WTC11 (cell line): ENCODE measurements at regions not wholly inside any gene's neighbourhood (a gene's known extent, or its start where the extent isn't known, plus 50 kb on each side); places are given as distances from the start of the nearest gene placed in this dataset.

ENCODE experiments used
- ATAC-seq: fragments of 200-7000 bp; cut with Tn5 transposase; 2 replicates; pipeline ENCODE4 v1.10.0; 2021; ENCODE audit warnings: mild to moderate bottlenecking, moderate library complexity
- CTCF ChIA-PET: fragments of 300-600 bp; sonication (Branson Sonifier 250); formaldehyde crosslinking; loops from one replicate; lab custom pipeline; 2021; ENCODE audit warnings: antibody characterized with exemption; lab: Charles Lee
- POLR2A ChIA-PET: fragments of 350-600 bp; sonication (Branson Sonifier 250); formaldehyde crosslinking; loops from one replicate; lab custom pipeline; 2021; ENCODE audit warnings: antibody characterized with exemption; lab: Charles Lee
- DNase-seq: peaks from one replicate; pipeline ENCODE4 v3.0.0; 2021; ENCODE audit warnings: low spot score
- H3K27ac Mint-ChIP-seq: 2 replicates; pipeline ENCODE4 v1.8.0; 2021; ENCODE audit warnings: mixed read lengths
- H3K27me3 Mint-ChIP-seq: 2 replicates; pipeline ENCODE4 v1.8.0; 2021; ENCODE audit warnings: low read depth, mild to moderate bottlenecking, moderate library complexity, mixed read lengths
- H3K36me3 Mint-ChIP-seq: 2 replicates; pipeline ENCODE4 v1.8.0; 2021; ENCODE audit warnings: mixed read lengths
- H3K4me1 Mint-ChIP-seq: 2 replicates; pipeline ENCODE4 v1.8.0; 2022; ENCODE audit warnings: mixed read lengths
- H3K4me3 Mint-ChIP-seq: 2 replicates; pipeline ENCODE4 v1.8.0; 2021; ENCODE audit warnings: mild to moderate bottlenecking, moderate library complexity, mixed read lengths
- H3K9me3 Mint-ChIP-seq: 2 replicates; pipeline ENCODE4 v1.8.0; 2021; ENCODE audit warnings: mixed read lengths
- AFF4 ChIP-seq: sonication (generic); formaldehyde crosslinking; IDR thresholded peaks from 2 replicates; pipeline ENCODE4 v1.8.1; 2023; ENCODE audit warnings: mild to moderate bottlenecking, missing genetic modification reagents, borderline replicate concordance
- CREM ChIP-seq: sonication (generic); formaldehyde crosslinking; IDR thresholded peaks from 2 replicates; pipeline ENCODE4 v1.8.1; 2022; ENCODE audit warnings: mild to moderate bottlenecking, missing genetic modification reagents, moderate library complexity
- E2F1 ChIP-seq: sonication (generic); formaldehyde crosslinking; IDR thresholded peaks from 2 replicates; pipeline ENCODE4 v1.8.0; 2022; ENCODE audit warnings: mild to moderate bottlenecking, missing genetic modification reagents
- E2F4 ChIP-seq: sonication (generic); formaldehyde crosslinking; IDR thresholded peaks from 2 replicates; pipeline ENCODE4 v1.8.1; 2022; ENCODE audit warnings: low read depth, mild to moderate bottlenecking, moderate library complexity, missing genetic modification reagents, borderline replicate concordance
- E2F5 ChIP-seq: sonication (generic); formaldehyde crosslinking; IDR thresholded peaks from 2 replicates; pipeline ENCODE4 v1.8.1; 2022; ENCODE audit warnings: mild to moderate bottlenecking, moderate library complexity, missing genetic modification reagents
- EMX1 ChIP-seq: fragments of 250-450 bp; sonication (Bioruptor Pico); IDR thresholded peaks from 2 replicates; pipeline ENCODE4 v1.8.0; 2021; ENCODE audit warnings: mild to moderate bottlenecking
- ETV6 ChIP-seq: sonication (generic); formaldehyde crosslinking; IDR thresholded peaks from 2 replicates; pipeline ENCODE4 v1.8.1; 2022; ENCODE audit warnings: mild to moderate bottlenecking, missing genetic modification reagents
- GABPB1 ChIP-seq: sonication (generic); formaldehyde crosslinking; IDR thresholded peaks from 2 replicates; pipeline ENCODE4 v1.8.1; 2023; ENCODE audit warnings: mild to moderate bottlenecking, missing genetic modification reagents
- GRHL2 ChIP-seq: fragments of 250-450 bp; sonication (Bioruptor Pico); IDR thresholded peaks from 2 replicates; pipeline ENCODE4 v1.8.0; 2022; ENCODE audit warnings: mild to moderate bottlenecking, moderate library complexity; ENCODE audit not compliant: insufficient replicate concordance, severe bottlenecking
- MLX ChIP-seq: sonication (generic); formaldehyde crosslinking; IDR thresholded peaks from 2 replicates; pipeline ENCODE4 v1.8.1; 2023; ENCODE audit warnings: mild to moderate bottlenecking, missing genetic modification reagents, moderate library complexity
- MXD4 ChIP-seq: fragments of 250-450 bp; sonication (Bioruptor Pico); IDR thresholded peaks from 2 replicates; pipeline ENCODE4 v1.8.0; 2021; ENCODE audit warnings: mild to moderate bottlenecking, moderate library complexity, borderline replicate concordance
- NR1H2 ChIP-seq: sonication (generic); formaldehyde crosslinking; IDR thresholded peaks from 2 replicates; pipeline ENCODE4 v1.9.0; 2021; ENCODE audit warnings: mild to moderate bottlenecking, moderate library complexity, missing genetic modification reagents
- NR2C2 ChIP-seq: sonication (generic); formaldehyde crosslinking; IDR thresholded peaks from 2 replicates; pipeline ENCODE4 v1.8.0; 2022; ENCODE audit warnings: mild to moderate bottlenecking, missing genetic modification reagents
- RORB ChIP-seq: fragments of 250-450 bp; sonication (Bioruptor Pico); IDR thresholded peaks from 2 replicates; pipeline ENCODE4 v1.9.0; 2021; ENCODE audit warnings: mild to moderate bottlenecking
- SP1 ChIP-seq: sonication (generic); formaldehyde crosslinking; conservative IDR thresholded peaks from 2 replicates; pipeline ENCODE4 v1.8.1; 2022; ENCODE audit warnings: missing genetic modification reagents
- USF1 ChIP-seq: sonication (generic); formaldehyde crosslinking; IDR thresholded peaks from 2 replicates; pipeline ENCODE4 v1.8.0; 2022; ENCODE audit warnings: mild to moderate bottlenecking, missing genetic modification reagents
- USF2 ChIP-seq: sonication (generic); formaldehyde crosslinking; IDR thresholded peaks from 2 replicates; pipeline ENCODE4 v1.8.1; 2023; ENCODE audit warnings: mild to moderate bottlenecking, missing genetic modification reagents, moderate library complexity
- ZBTB43 ChIP-seq: sonication (generic); formaldehyde crosslinking; IDR thresholded peaks from 2 replicates; pipeline ENCODE4 v1.8.1; 2023; ENCODE audit warnings: mild to moderate bottlenecking, missing genetic modification reagents
- ZNF219 ChIP-seq: sonication (generic); formaldehyde crosslinking; IDR thresholded peaks from 2 replicates; pipeline ENCODE4 v1.8.0; 2023; ENCODE audit warnings: missing genetic modification reagents, mild to moderate bottlenecking, borderline replicate concordance
- ZNF317 ChIP-seq: sonication (generic); formaldehyde crosslinking; IDR thresholded peaks from 2 replicates; pipeline ENCODE4 v1.8.1; 2023; ENCODE audit warnings: low read depth, mild to moderate bottlenecking, moderate library complexity, missing genetic modification reagents, borderline replicate concordance
- ZNF671 ChIP-seq: fragments of 250-450 bp; sonication (Bioruptor Pico); IDR thresholded peaks from 2 replicates; pipeline ENCODE4 v1.8.0; 2021; ENCODE audit warnings: mild to moderate bottlenecking

GRCh38 chr5:89951876-89952275 is 457.7 kb downstream of the CETN3 start (continued):
- no peak for TF ChIP-seq USF1 (CRISPR knock-in tag)
- no peak for TF ChIP-seq MXD4 (CRISPR knock-in tag)
- TF ChIP-seq ZNF219 (CRISPR knock-in tag), result no peak
- TF ChIP-seq, all 79 proteins: peak for 0

GRCh38 chr5:89950234-89950633 is 459.3 kb downstream of the CETN3 start:
- DNase-seq (no peak), ATAC-seq (no peak)
- CTCF ChIA-PET, result no interaction called here
- Mint-ChIP-seq H3K4me1 (peaks cover 19% of the 10 kb centered on the region), H3K36me3 (no peaks in the 10 kb centered on the region), H3K27ac (no peak overlapping the region), H3K27me3 (no peaks in the 10 kb centered on the region; the same call in 1 of the 2 replicates), H3K4me3 (no peak overlapping the region), H3K9me3 (no peaks in the 10 kb centered on the region)
- no peak for TF ChIP-seq GRHL2 (CRISPR knock-in tag)
- no peak for TF ChIP-seq AFF4 (CRISPR knock-in tag)
- no peak for TF ChIP-seq E2F5
- no peak for TF ChIP-seq E2F4
- TF ChIP-seq ZNF671, result no peak
- TF ChIP-seq SP1 (CRISPR knock-in tag), result no peak
- no peak for TF ChIP-seq NR1H2 (CRISPR knock-in tag)
- no peak for TF ChIP-seq EMX1 (CRISPR knock-in tag)
- TF ChIP-seq RORB (CRISPR knock-in tag), result no peak
- no peak for TF ChIP-seq USF2
- TF ChIP-seq ETV6 (CRISPR knock-in tag), result no peak
- no peak for TF ChIP-seq GABPB1 (CRISPR knock-in tag)
- TF ChIP-seq MLX (CRISPR knock-in tag), result no peak
- POLR2A ChIA-PET, result no interaction called here

- CTCF ChIA-PET, result no interaction called here
- POLR2A ChIA-PET, result no interaction called here
- peaks cover 20% of the 10 kb centered on the region for H3K4me1 Mint-ChIP-seq
- H3K4me3 Mint-ChIP-seq, result no peak overlapping the region
- H3K36me3 Mint-ChIP-seq, result no peaks in the 10 kb centered on the region
- no peak for DNase-seq
- H3K27ac Mint-ChIP-seq, result no peak overlapping the region
- no peak for ATAC-seq
- H3K9me3 Mint-ChIP-seq, result no peaks in the 10 kb centered on the region
- no peaks in the 10 kb centered on the region; the same call in 1 of the 2 replicates for H3K27me3 Mint-ChIP-seq
- no peak for TF ChIP-seq E2F1 (CRISPR knock-in tag)
- no peak for TF ChIP-seq ZBTB43 (CRISPR knock-in tag)
- TF ChIP-seq ETV6 (CRISPR knock-in tag), result no peak
- no peak for TF ChIP-seq NR2C2 (CRISPR knock-in tag)
- TF ChIP-seq CREM (CRISPR knock-in tag), result no peak
- no peak for TF ChIP-seq ZNF317
Observed at GRCh38 chr5:89948977-89949376, 460.6 kb downstream of the CETN3 start.
